Activated CD4-positive, alpha-beta T cell treated with anti-CD3 and anti-CD28 coated beads, Interleukin-2, Interleukin-4, amounts not matched to agents 100 ng/mL and 50 ng/mL, durations not matched to agents 16 hours and 8 hours (primary cell): ENCODE measurements at regions not wholly inside any gene's neighbourhood (a gene's known extent, or its start where the extent isn't known, plus 50 kb on each side); places are given as distances from the start of the nearest gene placed in this dataset.
"Not testable (repeated sequence)": the region's sequence is repeated elsewhere in the genome, so short reads cannot be mapped to it uniquely, and the experiment has no call there.

Experiments used
- DNase-seq: peaks from one replicate; pipeline ENCODE4 v3.0.0-alpha.2; 2020; ENCODE audit warnings: low spot score

DNA sequence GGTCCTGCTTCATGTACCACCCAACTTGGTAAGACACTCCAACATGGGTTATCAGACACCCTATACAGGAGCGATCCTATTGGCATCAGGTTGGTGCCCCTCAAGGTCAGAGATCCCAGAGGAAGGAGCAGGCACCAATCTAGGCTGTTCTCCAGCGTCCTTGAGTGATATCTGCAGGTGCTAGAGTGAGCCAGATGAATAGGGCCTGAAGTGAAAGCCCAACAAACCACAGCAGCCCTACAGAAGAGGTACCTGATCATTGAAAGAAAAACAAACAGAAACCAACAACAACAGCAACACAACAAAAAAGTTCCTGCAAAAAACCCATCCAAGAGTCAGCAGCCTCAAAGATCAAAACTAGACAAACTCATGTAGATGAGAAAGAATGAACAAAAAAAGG is 584.8 kb downstream of the HINT1 start:
- no peak for DNase-seq

- no peak for DNase-seq
These were observed 586.7 kb downstream of the HINT1 start for GRCh38 chr5:130578354-130578753.

- DNase-seq, result no peak
These were observed 594.0 kb downstream of the HINT1 start for GRCh38 chr5:130571076-130571475.

- no peak for DNase-seq
These were observed 596.3 kb downstream of the HINT1 start for GRCh38 chr5:130568791-130569190.

DNA sequence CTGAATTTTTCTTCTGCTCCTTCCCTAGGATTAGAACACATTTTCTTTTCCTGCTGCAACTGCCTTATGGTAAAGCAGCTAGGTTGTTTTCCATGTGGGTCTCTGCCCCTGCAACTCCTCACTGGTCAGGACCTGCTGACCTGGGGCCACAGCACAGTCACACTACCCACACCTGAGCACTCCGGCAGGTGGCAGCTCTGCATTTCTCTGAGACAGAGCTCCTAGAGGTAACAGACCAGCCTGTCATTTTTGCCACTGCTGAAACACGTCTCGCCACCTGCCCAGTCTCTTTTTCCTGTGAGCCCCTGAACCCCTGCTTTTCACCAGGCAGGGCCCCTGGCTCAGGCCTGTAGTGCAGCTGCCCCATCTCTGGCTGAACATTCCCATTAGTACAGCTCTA is 609.6 kb downstream of the HINT1 start:
- DNase-seq, result no peak

GRCh38 chr5:130550562-130550928 is 614.5 kb downstream of the HINT1 start:
- no peak for DNase-seq

GRCh38 chr5:130549884-130550561 is 615.0 kb downstream of the HINT1 start:
- no peak for DNase-seq

DNA sequence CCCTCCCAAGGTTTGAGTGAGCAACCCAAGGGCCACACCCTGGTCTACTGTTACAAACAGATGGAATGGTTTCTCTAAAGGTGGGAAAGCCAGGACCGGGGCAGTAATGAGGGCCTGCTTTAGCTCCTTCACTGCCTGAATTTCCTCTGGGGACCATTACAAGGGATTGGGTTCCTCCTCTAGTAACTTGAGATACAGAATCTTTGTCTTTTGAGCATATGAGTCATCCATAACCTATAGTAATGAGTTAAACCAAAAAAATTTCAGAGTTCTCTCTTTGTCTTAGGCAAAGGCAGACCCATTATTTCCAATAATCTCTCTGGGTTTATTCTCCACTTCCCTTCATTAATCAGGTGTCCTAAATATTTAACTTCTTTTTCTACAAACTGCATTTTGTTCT is 618.8 kb downstream of the HINT1 start:
- DNase-seq, result no peak

DNA sequence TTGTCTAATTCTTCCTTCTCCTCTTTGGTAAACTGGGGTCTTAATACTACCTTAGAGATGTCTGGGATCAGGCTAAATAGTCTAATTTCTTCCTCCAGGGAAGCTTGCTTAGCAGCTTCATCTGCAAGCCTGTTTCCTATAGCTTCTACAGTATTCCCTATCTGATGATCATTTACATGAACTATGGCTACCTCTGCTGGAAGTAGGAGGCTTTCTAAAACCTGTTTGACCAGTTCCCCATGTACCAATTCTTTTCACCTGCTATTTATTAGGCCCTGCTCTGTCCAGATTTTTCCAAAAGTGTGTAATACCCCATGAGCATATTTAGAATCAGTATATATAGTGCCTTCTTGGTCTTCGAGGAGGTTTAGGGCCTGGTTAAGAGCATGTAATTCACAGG is 619.8 kb downstream of the HINT1 start:
- DNase-seq, result no peak

- DNase-seq, result no peak
These were observed 623.3 kb downstream of the HINT1 start for GRCh38 chr5:130541617-130542221.

GRCh38 chr5:130536691-130537090 is 628.4 kb downstream of the HINT1 start:
- no peak for DNase-seq

GRCh38 chr5:130532786-130533185 is 628.5 kb downstream of the CHSY3 start:
- DNase-seq, result no peak

DNA sequence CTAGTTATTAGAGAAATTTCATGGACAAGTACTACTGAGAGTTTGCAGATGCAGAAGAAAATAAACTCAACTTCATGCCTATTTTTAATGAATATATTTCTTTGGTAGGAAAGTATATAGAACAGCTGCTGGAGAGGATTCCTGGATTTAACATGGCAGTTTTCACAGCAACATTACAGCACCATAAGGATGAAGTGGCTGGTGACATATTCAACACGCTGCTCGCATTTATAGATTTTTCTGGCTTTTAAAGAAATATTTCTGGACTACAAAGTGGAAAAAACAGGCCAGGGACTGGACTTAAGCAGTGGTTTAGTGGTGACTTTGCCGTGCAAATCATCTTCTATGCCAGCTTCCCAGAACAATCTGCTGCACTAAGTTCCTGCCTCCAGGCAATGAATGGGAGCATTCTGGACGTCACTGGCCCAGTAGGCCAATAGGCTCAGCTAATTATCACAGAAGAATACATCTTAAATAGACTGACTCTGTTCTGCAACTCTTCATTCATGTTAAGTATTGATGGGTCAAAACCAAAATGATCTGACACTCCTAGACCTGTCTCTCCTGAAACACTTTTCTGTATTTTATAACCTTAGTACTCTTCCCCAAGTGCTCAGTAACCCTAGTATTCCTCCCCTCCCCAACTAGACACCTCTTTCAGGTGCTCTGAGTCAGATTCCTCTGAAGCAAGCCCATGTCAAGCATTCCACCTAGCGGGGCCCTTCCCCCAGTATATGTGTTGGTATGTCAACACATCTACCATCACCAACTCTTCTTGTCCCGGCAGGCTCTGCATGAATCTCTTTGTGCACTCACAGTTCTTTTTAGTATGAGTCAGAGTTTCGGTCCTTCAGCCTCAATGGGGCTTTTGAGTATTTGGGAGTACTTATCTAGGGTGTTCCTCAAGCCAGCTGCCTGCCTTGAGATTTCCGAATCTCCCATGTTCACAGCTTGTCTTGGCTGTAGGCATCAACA is 625.5 kb downstream of the CHSY3 start:
- DNase-seq, result no peak

DNA sequence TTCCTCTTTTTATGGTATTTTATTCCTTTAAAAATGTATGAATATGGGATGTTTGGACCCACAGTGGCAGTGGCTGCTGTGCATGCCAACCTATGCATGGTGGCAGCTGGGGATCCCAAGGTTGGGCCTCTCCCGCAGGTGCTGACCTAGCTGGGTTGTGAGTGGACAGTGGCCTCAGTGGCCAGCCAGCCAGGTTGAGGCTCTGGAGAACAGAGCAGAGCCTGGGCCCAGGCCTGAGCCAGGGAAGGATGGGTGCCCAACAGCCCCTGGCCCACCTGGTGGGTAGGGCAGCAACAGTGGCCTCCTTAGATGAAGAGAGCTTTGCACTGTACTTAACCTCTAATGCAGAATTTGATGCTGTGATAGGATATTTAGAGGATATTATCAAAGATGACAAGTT is 624.8 kb downstream of the CHSY3 start:
- DNase-seq, result no peak

GRCh38 chr5:130528474-130528873 is 624.2 kb downstream of the CHSY3 start:
- no peak for DNase-seq

DNA sequence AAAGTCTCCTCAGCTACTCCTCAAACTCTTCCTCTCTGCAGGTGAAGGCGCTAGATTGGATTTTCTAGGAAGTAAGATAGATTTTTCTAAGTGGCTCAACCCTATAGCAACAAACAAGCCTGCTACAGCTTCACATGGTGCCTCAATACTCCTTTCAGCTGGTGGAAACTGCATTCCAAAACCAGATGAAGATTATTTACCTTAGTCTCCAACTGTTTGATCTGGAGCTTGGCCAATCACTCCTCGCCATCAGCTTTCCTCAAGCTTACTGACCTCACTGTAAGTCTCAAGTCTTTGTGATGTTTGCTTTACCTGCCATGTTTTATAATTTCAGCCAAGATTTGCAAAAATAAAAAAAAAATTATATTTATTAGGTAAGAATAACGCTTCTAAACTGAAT is 622.4 kb downstream of the CHSY3 start:
- DNase-seq, result no peak

GRCh38 chr5:130520211-130520610 is 615.9 kb downstream of the CHSY3 start:
- no peak for DNase-seq

- DNase-seq, result no peak
These were observed 610.9 kb downstream of the CHSY3 start for GRCh38 chr5:130514984-130515690.

DNA sequence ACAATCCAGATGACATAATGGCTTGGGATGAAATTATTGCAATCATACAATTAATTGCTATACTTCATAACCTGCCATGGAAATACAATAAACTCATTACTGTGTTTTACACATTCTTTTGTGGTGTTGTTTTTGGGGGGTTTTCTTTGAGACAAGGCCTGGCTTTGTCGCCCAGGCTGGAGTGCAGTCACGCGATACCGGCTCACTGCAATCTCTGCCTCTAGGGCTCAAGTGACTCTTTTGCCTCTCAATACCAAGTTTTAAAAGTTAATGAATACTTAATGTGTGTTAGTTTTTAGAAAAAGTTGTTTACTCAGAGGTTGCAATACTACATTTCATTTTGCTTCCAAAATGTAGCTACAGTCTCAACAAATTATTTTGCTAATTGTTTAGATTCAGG is 598.4 kb downstream of the CHSY3 start:
- DNase-seq, result no peak

DNA sequence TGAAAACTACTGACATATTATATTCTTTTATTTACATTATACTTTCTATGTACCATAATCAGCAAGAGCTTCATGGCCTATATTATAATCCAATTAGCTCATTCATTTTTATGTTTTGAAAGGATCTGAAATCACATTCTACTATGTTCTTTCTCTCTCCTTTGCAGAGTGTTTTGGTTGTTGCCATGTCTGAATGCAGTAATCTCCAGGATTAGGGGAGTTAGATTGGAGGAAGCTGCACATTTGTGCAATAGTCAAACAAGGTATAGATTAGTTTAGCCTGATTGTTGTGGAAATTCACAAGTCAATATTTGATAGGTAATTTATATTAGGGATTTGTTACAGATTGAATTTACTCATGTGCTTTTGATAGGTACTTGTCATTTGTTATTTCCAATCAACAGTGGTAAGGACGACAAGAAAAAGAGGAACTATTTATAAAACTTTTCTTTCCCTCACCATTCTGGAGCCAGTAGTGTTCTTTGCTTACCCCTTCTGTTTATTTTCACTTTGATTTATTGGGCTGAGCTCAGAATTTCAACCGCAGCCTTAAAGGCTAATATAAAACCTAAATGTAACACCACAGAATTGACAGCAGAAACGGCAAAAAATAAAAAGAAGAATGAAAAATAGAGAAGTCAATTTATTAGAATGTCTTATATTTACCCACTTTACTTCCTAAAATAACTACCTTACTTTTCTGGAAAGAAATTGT is 597.0 kb downstream of the CHSY3 start:
- DNase-seq, result no peak

- DNase-seq, result not testable (repeated sequence)
These were observed 596.2 kb downstream of the CHSY3 start for GRCh38 chr5:130500495-130500894.

GRCh38 chr5:130496215-130496614 is 592.0 kb downstream of the CHSY3 start:
- no peak for DNase-seq
